Esophagus muscularis mucosa (tissue), 4 donors: ENCODE measurements at regions not wholly inside any gene's neighbourhood (a gene's known extent, or its start where the extent isn't known, plus 50 kb on each side); places are given as distances from the start of the nearest gene placed in this dataset.

Source experiments
- DNase-seq: peaks from one replicate; pipeline ENCODE4 v3.0.0-alpha.2; 2017; ENCODE audit errors: extremely low spot score
- H3K27ac ChIP-seq, 4 donors: fragments of 200-600 bp; sonication (generic); replicated peaks in 1 of 4; 1 replicate in 3 of 4; 2 replicates in 1 of 4; pipeline ENCODE4 v1.5.1; 2016 to 2019; ENCODE audit warnings: mild to moderate bottlenecking in 1 of 4
- H3K27me3 ChIP-seq, 4 donors: fragments of 200-600 bp; sonication (generic); one replicate each; pipeline versions ENCODE4 v1.5.1 to v1.6.0; 2016 to 2019
- H3K36me3 ChIP-seq, 4 donors: fragments of 200-600 bp; sonication (generic); one replicate each; pipeline ENCODE4 v1.5.1; 2016 to 2019
- H3K4me1 ChIP-seq, 4 donors: fragments of 200-600 bp; sonication (generic); one replicate each; pipeline ENCODE4 v1.5.1; 2016 to 2019
- H3K4me3 ChIP-seq, 4 donors: fragments of 200-600 bp; sonication (generic); 1 replicate in 2 of 4; 2 replicates in 2 of 4; pipeline ENCODE4 v1.5.1; 2016 to 2019; ENCODE audit warnings: mild to moderate bottlenecking in 4 of 4, moderate library complexity in 1 of 4
- H3K9me3 ChIP-seq, 4 donors: fragments of 200-600 bp; sonication (generic); 1 replicate in 3 of 4; 2 replicates in 1 of 4; pipeline ENCODE4 v1.5.1; 2016 to 2019
- EP300 ChIP-seq: sonication (generic); formaldehyde crosslinking; IDR thresholded peaks from one replicate; pipeline ENCODE4 v1.6.1; 2017; ENCODE audit warnings: antibody characterized with exemption
- POLR2A ChIP-seq: fragments of 450-650 bp; IDR thresholded peaks from one replicate; pipeline ENCODE4 v1.6.1; 2017; ENCODE audit warnings: antibody characterized with exemption, moderate library complexity, mild to moderate bottlenecking, low read depth
- POLR2AphosphoS5 ChIP-seq, 2 donors: sonication (generic); formaldehyde crosslinking; IDR thresholded peaks; one replicate each; pipeline ENCODE4 v1.6.1; 2017; ENCODE audit warnings: antibody characterized with exemption in 2 of 2
- WGBS: methylation state at CpG from one replicate; pipeline ENCODE4 v1.1.5; 2018; 5-methylcytosine and 5-hydroxymethylcytosine counted together
- intact Hi-C: fragments of 100-400 bp; cut with DNase I; formaldehyde crosslinking; loops from one replicate; pipeline ENCODE4 v1.15.1; 2023
- TF ChIP-seq, protein P1 (sequence below), 3 experiments: fragments of 200-600 bp in 2 of 3; fragments of 450-650 bp in 1 of 3; sonication (generic) in 2 of 3; IDR thresholded peaks; one replicate each; pipeline ENCODE4 v1.5.1; 2017 to 2019; ENCODE audit warnings: antibody characterized with exemption in 3 of 3, mild to moderate bottlenecking in 2 of 3, moderate library complexity in 1 of 3

DNA sequence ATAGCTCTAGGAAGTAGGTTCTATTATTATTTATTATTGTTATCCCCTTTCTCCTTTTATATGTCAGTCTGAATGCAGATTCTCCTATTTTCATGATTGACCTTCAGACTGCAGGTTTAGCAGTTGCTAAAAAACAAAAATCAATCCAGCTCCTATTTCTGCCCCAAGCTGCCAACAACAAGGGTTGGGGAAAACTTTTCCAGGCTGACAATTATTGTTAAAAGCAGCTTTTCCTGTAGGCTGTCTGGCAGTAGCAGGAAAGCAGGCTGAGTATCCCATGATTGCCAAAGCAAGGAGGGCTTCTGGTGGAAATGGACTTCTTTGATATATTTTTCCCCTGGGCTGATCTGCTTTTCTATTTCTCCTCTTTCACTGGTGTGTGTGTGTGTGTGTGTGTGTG, 78.0 kb upstream of the CTLA4 start:
- Histone ChIP-seq H3K27me3 (no peaks in the 10 kb centered on the region), H3K27ac (no peak overlapping the region), H3K4me3 (no peak overlapping the region), H3K9me3 (no peaks in the 10 kb centered on the region), H3K4me1 (peaks cover 4 to 31% (median 26%) of the 10 kb centered on the region in 4 donors), H3K36me3 (no peaks in the 10 kb centered on the region)
- TF ChIP-seq POLR2A (no peak), POLR2AphosphoS5 (IDR thresholded peaks at IDR 0.05) (no peak), EP300 (no peak)
- TF ChIP-seq, protein P1, sequence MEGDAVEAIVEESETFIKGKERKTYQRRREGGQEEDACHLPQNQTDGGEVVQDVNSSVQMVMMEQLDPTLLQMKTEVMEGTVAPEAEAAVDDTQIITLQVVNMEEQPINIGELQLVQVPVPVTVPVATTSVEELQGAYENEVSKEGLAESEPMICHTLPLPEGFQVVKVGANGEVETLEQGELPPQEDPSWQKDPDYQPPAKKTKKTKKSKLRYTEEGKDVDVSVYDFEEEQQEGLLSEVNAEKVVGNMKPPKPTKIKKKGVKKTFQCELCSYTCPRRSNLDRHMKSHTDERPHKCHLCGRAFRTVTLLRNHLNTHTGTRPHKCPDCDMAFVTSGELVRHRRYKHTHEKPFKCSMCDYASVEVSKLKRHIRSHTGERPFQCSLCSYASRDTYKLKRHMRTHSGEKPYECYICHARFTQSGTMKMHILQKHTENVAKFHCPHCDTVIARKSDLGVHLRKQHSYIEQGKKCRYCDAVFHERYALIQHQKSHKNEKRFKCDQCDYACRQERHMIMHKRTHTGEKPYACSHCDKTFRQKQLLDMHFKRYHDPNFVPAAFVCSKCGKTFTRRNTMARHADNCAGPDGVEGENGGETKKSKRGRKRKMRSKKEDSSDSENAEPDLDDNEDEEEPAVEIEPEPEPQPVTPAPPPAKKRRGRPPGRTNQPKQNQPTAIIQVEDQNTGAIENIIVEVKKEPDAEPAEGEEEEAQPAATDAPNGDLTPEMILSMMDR (IDR thresholded peaks at IDR 0.05) = no peak
- no peak for DNase-seq
- intact Hi-C loops = loop anchor here (10.0 kb wide), 1 partner anchor 255 kb away; the partner anchor contains the start of gene RAPH1

DNA sequence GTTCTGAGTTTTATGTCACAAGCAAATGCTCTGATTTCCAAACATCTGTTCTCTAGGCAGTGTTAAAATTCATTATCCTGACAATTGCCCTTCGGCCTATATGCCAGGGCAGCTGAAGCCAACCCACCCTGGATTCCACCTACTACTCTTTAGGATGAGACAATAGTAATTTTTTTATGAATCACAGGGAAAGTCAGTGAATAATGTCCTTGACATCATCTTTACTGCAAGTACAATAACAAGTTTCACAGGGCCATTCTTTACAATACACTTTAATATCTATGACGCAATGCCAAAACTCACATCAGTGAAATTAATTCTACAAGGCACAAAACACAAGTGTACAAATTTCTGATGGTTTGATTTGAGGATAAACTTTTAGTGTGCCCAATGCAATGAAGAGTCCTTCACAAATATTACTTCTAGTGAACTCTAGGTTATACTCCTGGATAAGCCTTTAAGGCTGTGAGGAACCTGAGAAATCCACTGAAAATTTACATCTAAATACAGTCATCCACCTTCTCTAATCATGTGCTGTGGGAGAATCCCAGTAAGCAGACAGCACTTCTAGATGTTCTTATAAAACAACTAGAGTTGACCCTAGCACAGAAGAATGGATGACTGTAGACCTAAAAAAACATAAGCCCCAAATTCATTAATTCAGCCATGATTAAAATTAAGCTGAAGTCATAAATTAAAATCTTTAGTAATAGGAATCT, 77.3 kb upstream of the CTLA4 start:
- intact Hi-C loops = no loop called here
- Histone ChIP-seq H3K27me3 (no peaks in the 10 kb centered on the region), H3K4me1 (peaks cover 4 to 31% (median 26%) of the 10 kb centered on the region in 4 donors), H3K4me3 (no peak overlapping the region), H3K9me3 (no peaks in the 10 kb centered on the region), H3K36me3 (no peaks in the 10 kb centered on the region), H3K27ac (no peak overlapping the region)
- TF ChIP-seq POLR2AphosphoS5 (IDR thresholded peaks at IDR 0.05) (no peak), POLR2A (no peak), EP300 (no peak)
- TF ChIP-seq, protein P1 (IDR thresholded peaks at IDR 0.05) = no peak
- WGBS = 90% methylated on average over 2 of the region's 2 CpGs
- no peak for DNase-seq

DNA sequence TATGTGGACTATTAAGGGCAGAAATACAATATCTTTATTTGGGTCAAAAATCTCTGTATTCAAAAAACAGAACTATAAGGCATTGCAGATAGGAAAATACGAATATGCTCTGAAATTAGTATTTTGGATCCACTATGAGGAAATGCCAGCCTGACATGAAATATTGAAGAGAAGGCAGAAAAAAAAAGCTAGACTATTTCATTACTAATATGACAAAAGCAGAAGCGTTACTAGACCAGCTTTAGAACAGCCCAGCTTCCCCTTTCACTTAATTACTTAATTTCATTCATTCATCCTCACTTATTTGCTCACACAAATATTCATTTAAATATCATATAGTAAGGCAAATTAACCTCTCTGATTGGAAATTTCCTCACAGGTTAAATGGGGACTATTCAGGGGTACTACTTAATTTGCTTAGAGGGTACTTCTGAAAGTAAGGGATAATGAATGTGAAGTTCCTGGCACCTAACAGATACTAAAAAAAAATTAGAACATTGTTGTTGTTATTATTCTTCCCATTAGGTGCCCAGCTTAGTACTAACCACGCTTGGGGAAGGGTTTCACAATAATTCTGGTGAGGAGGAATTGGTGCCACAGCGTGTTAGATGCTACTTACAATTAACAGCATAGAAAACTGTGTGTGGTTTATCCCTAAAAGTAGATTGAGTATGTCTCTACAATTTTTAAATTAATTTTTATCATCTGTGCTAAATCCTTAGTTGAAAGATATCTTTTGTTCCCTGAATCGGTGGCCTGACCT, 71.1 kb upstream of the CTLA4 start:
- intact Hi-C loops = no loop called here
- H3K4me1 ChIP-seq = no peaks in the 10 kb centered on the region
- H3K36me3 ChIP-seq = no peaks in the 10 kb centered on the region
- H3K9me3 ChIP-seq = no peaks in the 10 kb centered on the region
- DNase-seq = no peak
- no peak overlapping the region for H3K4me3 ChIP-seq
- no peak for TF ChIP-seq EP300
- no peak for TF ChIP-seq POLR2AphosphoS5 (IDR thresholded peaks at IDR 0.05)
- TF ChIP-seq, protein P1 (IDR thresholded peaks at IDR 0.05) = no peak
- TF ChIP-seq POLR2A = no peak
- no peak overlapping the region for H3K27ac ChIP-seq
- 84% methylated on average over 5 of the region's 5 CpGs for WGBS
- no peaks in the 10 kb centered on the region for H3K27me3 ChIP-seq

DNA sequence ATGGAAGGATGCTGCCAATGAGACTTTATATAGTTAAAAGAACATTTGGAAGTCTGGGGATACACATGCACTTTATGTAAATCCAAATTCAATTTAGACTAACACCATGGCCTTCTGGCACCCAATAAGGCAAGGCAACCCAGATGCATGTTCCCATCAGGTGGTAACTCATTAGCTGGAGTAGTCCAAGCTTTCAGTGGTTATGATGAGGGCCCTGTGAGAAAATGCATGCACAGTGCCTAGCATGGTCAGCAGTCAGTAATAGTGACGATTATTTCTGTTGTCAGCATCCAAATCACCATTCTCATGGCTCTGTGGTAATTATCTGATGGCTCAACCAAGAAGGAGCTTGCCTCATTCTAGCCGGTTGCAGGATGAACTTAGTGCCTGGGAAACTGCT, 70.3 kb upstream of the CTLA4 start:
- Histone ChIP-seq H3K27me3 (no peaks in the 10 kb centered on the region), H3K9me3 (no peaks in the 10 kb centered on the region), H3K4me3 (no peak overlapping the region), H3K4me1 (no peaks in the 10 kb centered on the region), H3K27ac (no peak overlapping the region), H3K36me3 (no peaks in the 10 kb centered on the region)
- DNase-seq = no peak
- intact Hi-C loops = no loop called here
- whole genome bisulfite sequencing = 67% methylated on average over 2 of the region's 2 CpGs
- TF ChIP-seq EP300 (no peak), POLR2AphosphoS5 (IDR thresholded peaks at IDR 0.05) (no peak), POLR2A (no peak)
- TF ChIP-seq, protein P1 (IDR thresholded peaks at IDR 0.05) = no peak
